GM13977 (cell line): ENCODE measurements at regions not wholly inside any gene's neighbourhood (a gene's known extent, or its start where the extent isn't known, plus 50 kb on each side); places are given as distances from the start of the nearest gene placed in this dataset.

Source experiments
- DNase-seq: peaks from one replicate; pipeline ENCODE4 v3.0.0; 2012; ENCODE audit warnings: low spot score
- CTCF ChIP-seq: IDR thresholded peaks from 2 replicates; pipeline ENCODE4 v1.5.1; 2012; ENCODE audit warnings: mild to moderate bottlenecking, control low read depth; ENCODE audit not compliant: insufficient read depth; ENCODE audit errors: extremely low read depth, missing control alignments
- in situ Hi-C: fragments of 300-500 bp; cut with MboI; formaldehyde crosslinking; loops from one replicate; pipeline ENCODE4 v1.12.0; 2022; ENCODE audit warnings: low sequenced_read_pairs, low pct_unique_long_range_greater_than_20kb, mixed read lengths, inconsistent platforms; ENCODE audit not compliant: unreplicated experiment

- in situ Hi-C loops = no loop called here
- no peak for TF ChIP-seq CTCF
- no peak for DNase-seq
These were observed 586.8 kb downstream of the TBC1D4 start for GRCh38 chr13:74895042-74895796.

- no peak for DNase-seq
- TF ChIP-seq CTCF = no peak
- in situ Hi-C loops = no loop called here
These were observed 589.9 kb downstream of the TBC1D4 start for GRCh38 chr13:74892096-74892495.

GRCh38 chr13:74891610-74892009 lies 590.4 kb downstream of the TBC1D4 start:
- no peak for DNase-seq
- TF ChIP-seq CTCF = no peak
- in situ Hi-C loops = no loop called here

GRCh38 chr13:74889321-74889720 lies 592.6 kb downstream of the TBC1D4 start:
- DNase-seq = no peak
- in situ Hi-C loops = no loop called here
- TF ChIP-seq CTCF = no peak

GRCh38 chr13:74886502-74886901 lies 595.5 kb downstream of the TBC1D4 start:
- TF ChIP-seq CTCF = no peak
- in situ Hi-C loops = no loop called here
- DNase-seq = no peak

GRCh38 chr13:74883834-74884233 lies 598.1 kb downstream of the TBC1D4 start:
- DNase-seq = no peak
- no peak for TF ChIP-seq CTCF
- in situ Hi-C loops = no loop called here
